PC-9 (cell line): ENCODE measurements at regions not wholly inside any gene's neighbourhood (a gene's known extent, or its start where the extent isn't known, plus 50 kb on each side); places are given as distances from the start of the nearest gene placed in this dataset.

Source experiments
- BruUV-seq: library from RNA; stranded (reverse); fragments of 400-500 nt; replicated peaks from 2 replicates; lab custom pipeline; 2021; lab: Mats Ljungman, UMichigan
- CTCF ChIA-PET: fragments of 300-600 bp; sonication (Branson Sonifier 250); formaldehyde crosslinking; loops from one replicate; lab custom pipeline; 2022; ENCODE audit warnings: antibody characterized with exemption; lab: Charles Lee
- POLR2A ChIA-PET: fragments of 300-600 bp; sonication (Branson Sonifier 250); formaldehyde crosslinking; loops from one replicate; lab custom pipeline; 2022; ENCODE audit warnings: antibody characterized with exemption; ENCODE audit not compliant: unreplicated experiment; lab: Charles Lee
- DNase-seq, 2 experiments: peaks; one replicate each; pipeline versions ENCODE4 v3.0.0 to v3.0.0-alpha.2; 2015 to 2022; ENCODE audit warnings: mixed read lengths in 1 of 2
- H2AFZ ChIP-seq: fragments of 200-600 bp; sonication (generic); 2 replicates; pipeline ENCODE4 v1.8.1; 2017; ENCODE audit warnings: antibody characterized with exemption
- H3F3A ChIP-seq: fragments of 200-600 bp; sonication (generic); 2 replicates; pipeline ENCODE4 v1.8.1; 2017; ENCODE audit warnings: antibody characterized with exemption, mild to moderate bottlenecking, low read depth; ENCODE audit not compliant: insufficient read depth
- H3K27ac ChIP-seq: fragments of 200-600 bp; sonication (generic); 2 replicates; pipeline ENCODE4 v1.6.1; 2016; ENCODE audit warnings: mixed run types
- H3K27me3 ChIP-seq: fragments of 200-600 bp; sonication (generic); 2 replicates; pipeline ENCODE4 v1.6.1; 2016; ENCODE audit warnings: low read depth, mixed run types; ENCODE audit not compliant: insufficient read depth
- H3K36me3 ChIP-seq: fragments of 200-600 bp; sonication (generic); 2 replicates; pipeline ENCODE4 v1.6.1; 2016; ENCODE audit warnings: low read depth, mixed run types
- H3K4me1 ChIP-seq: fragments of 200-600 bp; sonication (generic); replicated peaks from 2 replicates; pipeline ENCODE4 v1.6.1; 2016; ENCODE audit warnings: mixed run types; ENCODE audit not compliant: insufficient read depth
- H3K4me2 ChIP-seq: fragments of 200-600 bp; sonication (generic); 2 replicates; pipeline ENCODE4 v1.6.1; 2017; ENCODE audit warnings: mixed run types
- H3K4me3 ChIP-seq: fragments of 200-600 bp; sonication (generic); 2 replicates; pipeline ENCODE4 v1.6.1; 2016; ENCODE audit warnings: mixed run types
- H3K79me2 ChIP-seq: fragments of 200-600 bp; sonication (generic); 2 replicates; pipeline ENCODE4 v1.6.1; 2017; ENCODE audit warnings: low read depth, mixed run types
- H3K9me2 ChIP-seq: fragments of 200-600 bp; sonication (generic); 2 replicates; pipeline ENCODE4 v1.8.1; 2017; ENCODE audit warnings: mild to moderate bottlenecking; ENCODE audit not compliant: insufficient read depth
- H3K9me3 ChIP-seq: fragments of 200-600 bp; sonication (generic); 2 replicates; pipeline ENCODE4 v1.8.1; 2016; ENCODE audit warnings: low read depth; ENCODE audit not compliant: insufficient read depth
- H4K20me1 ChIP-seq: fragments of 200-600 bp; sonication (generic); 2 replicates; pipeline ENCODE4 v1.8.1; 2017; ENCODE audit not compliant: insufficient read depth
- EZH2 ChIP-seq: fragments of 200-600 bp; sonication (generic); IDR thresholded peaks from 2 replicates; pipeline ENCODE4 v1.8.0; 2017; ENCODE audit warnings: antibody characterized with exemption, low read depth
- intact Hi-C: fragments of 100-400 bp; cut with micrococcal nuclease; formaldehyde crosslinking; loops from one replicate; pipeline ENCODE4 v1.10.0; 2022; ENCODE audit not compliant: unreplicated experiment
- TF ChIP-seq, protein P1 (sequence below): fragments of 200-600 bp; sonication (generic); conservative IDR thresholded peaks from 2 replicates; pipeline ENCODE4 v1.6.1; 2017; ENCODE audit warnings: mixed run types, antibody characterized with exemption, mild to moderate bottlenecking, moderate library complexity

- ChIA-PET POLR2A (no interaction called here), CTCF (no interaction called here)
- Histone ChIP-seq H3K4me2 (no peak overlapping the region), H3K4me1 (no peaks in the 10 kb centered on the region), H3F3A (no peaks in the 10 kb centered on the region), H3K27ac (no peak overlapping the region), H3K27me3 (no peaks in the 10 kb centered on the region), H3K4me3 (no peak overlapping the region), H2AFZ (no peak overlapping the region), H3K36me3 (no peaks in the 10 kb centered on the region), H3K79me2 (no peaks in the 10 kb centered on the region), H3K9me2 (no peaks in the 10 kb centered on the region), H3K9me3 (no peaks in the 10 kb centered on the region), H4K20me1 (no peaks in the 10 kb centered on the region)
- TF ChIP-seq, protein P1, sequence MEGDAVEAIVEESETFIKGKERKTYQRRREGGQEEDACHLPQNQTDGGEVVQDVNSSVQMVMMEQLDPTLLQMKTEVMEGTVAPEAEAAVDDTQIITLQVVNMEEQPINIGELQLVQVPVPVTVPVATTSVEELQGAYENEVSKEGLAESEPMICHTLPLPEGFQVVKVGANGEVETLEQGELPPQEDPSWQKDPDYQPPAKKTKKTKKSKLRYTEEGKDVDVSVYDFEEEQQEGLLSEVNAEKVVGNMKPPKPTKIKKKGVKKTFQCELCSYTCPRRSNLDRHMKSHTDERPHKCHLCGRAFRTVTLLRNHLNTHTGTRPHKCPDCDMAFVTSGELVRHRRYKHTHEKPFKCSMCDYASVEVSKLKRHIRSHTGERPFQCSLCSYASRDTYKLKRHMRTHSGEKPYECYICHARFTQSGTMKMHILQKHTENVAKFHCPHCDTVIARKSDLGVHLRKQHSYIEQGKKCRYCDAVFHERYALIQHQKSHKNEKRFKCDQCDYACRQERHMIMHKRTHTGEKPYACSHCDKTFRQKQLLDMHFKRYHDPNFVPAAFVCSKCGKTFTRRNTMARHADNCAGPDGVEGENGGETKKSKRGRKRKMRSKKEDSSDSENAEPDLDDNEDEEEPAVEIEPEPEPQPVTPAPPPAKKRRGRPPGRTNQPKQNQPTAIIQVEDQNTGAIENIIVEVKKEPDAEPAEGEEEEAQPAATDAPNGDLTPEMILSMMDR = no peak
- TF ChIP-seq EZH2 = no peak
- BruUV-seq = no TSS peak
- intact Hi-C loops = no loop called here
- no peak for DNase-seq
Measured at GRCh38 chr7:88387368-88387767, 80.7 kb upstream of the STEAP4 start.

DNA sequence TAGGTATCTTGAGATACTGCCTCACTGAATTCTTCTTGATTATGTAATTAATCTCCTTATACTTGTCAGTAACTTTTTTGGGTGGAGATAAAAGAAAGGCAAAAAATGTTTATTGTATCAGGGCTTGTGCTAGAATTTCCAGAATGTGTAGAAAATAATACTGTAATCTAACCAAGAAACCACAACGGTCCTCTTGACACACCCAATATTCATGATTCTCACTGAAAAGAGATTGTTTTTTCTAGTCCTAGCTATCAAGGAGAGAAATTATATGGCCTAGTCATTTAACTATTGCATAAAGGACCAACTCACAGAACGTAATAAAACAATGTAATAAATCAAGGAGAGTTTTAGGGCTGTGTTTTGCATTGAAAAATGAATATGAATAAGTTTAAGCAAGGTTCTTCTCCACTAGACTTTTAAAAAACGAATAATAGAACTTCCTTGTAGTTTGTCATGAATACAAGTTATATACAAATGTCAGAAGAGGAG is 80.0 kb upstream of the STEAP4 start:
- POLR2A ChIA-PET = no interaction called here

GRCh38 chr7:88377434-88377833 is 70.7 kb upstream of the STEAP4 start:
- peak; percentile 7 to 59 for DNase-seq
- Histone ChIP-seq H3K4me3 (no peak overlapping the region), H3K27ac (no peak overlapping the region), H3K79me2 (no peaks in the 10 kb centered on the region), H2AFZ (no peak overlapping the region), H3K9me3 (no peaks in the 10 kb centered on the region), H3K27me3 (no peaks in the 10 kb centered on the region), H3K4me1 (no peaks in the 10 kb centered on the region), H4K20me1 (no peaks in the 10 kb centered on the region), H3K4me2 (no peak overlapping the region), H3K36me3 (no peaks in the 10 kb centered on the region), H3F3A (no peaks in the 10 kb centered on the region), H3K9me2 (no peaks in the 10 kb centered on the region)
- TF ChIP-seq EZH2 = no peak
- TF ChIP-seq, protein P1 = no peak
- no TSS peak for BruUV-seq
- POLR2A ChIA-PET = interaction anchor here (0.7 kb wide), 1 partner anchor 437 kb away, joined by 3 read pairs; no protein-coding TSS in a partner anchor
- intact Hi-C loops = no loop called here
- CTCF ChIA-PET = no interaction called here

More for the DNA sequence above, 80.0 kb upstream of the STEAP4 start:
- Histone ChIP-seq H3K4me2 (no peak overlapping the region), H3F3A (no peaks in the 10 kb centered on the region), H4K20me1 (no peaks in the 10 kb centered on the region), H3K27ac (no peak overlapping the region), H3K4me1 (no peaks in the 10 kb centered on the region), H3K9me3 (no peaks in the 10 kb centered on the region), H3K9me2 (no peaks in the 10 kb centered on the region), H3K27me3 (no peaks in the 10 kb centered on the region), H3K4me3 (no peak overlapping the region), H3K79me2 (no peaks in the 10 kb centered on the region), H3K36me3 (no peaks in the 10 kb centered on the region), H2AFZ (no peak overlapping the region)
- no peak for DNase-seq
- BruUV-seq = no TSS peak
- CTCF ChIA-PET = no interaction called here
- no peak for TF ChIP-seq EZH2
- TF ChIP-seq, protein P1 = no peak
- intact Hi-C loops = no loop called here
